Ovary (tissue), 7 donors: ENCODE measurements at regions not wholly inside any gene's neighbourhood (a gene's known extent, or its start where the extent isn't known, plus 50 kb on each side); places are given as distances from the start of the nearest gene placed in this dataset.

ENCODE experiments used
- DNase-seq, 5 donors: peaks; one replicate each; pipeline ENCODE4 v3.0.0-alpha.2; 2019 to 2020
- H3K27ac ChIP-seq, 2 donors: fragments of 200-600 bp; one replicate each; pipeline versions ENCODE4 v1.5.1 to v1.8.0; 2019 to 2022
- H3K27me3 ChIP-seq: fragments of 200-600 bp; one replicate; pipeline ENCODE4 v1.8.0; 2022
- H3K36me3 ChIP-seq: fragments of 200-600 bp; sonication (generic); one replicate; pipeline ENCODE4 v1.5.1; 2019
- H3K4me1 ChIP-seq: one replicate; pipeline ENCODE4 v1.8.1; 2013; ENCODE audit warnings: mild to moderate bottlenecking, moderate library complexity; ENCODE audit not compliant: insufficient read depth
- H3K4me3 ChIP-seq: fragments of 200-600 bp; sonication (generic); one replicate; pipeline ENCODE4 v1.5.1; 2017
- H3K9me3 ChIP-seq, 2 donors: fragments of 200-600 bp in 1 of 2; sonication (generic) in 1 of 2; one replicate each; pipeline versions ENCODE4 v1.5.1 to v1.8.1; 2013 to 2019; ENCODE audit warnings: mild to moderate bottlenecking in 1 of 2, moderate library complexity in 1 of 2
- EP300 ChIP-seq: sonication (generic); formaldehyde crosslinking; IDR thresholded peaks from one replicate; pipeline ENCODE4 v1.6.1; 2017; ENCODE audit warnings: antibody characterized with exemption
- POLR2A ChIP-seq: fragments of 450-650 bp; IDR thresholded peaks from one replicate; pipeline ENCODE4 v1.6.1; 2017; ENCODE audit warnings: antibody characterized with exemption, mild to moderate bottlenecking, moderate library complexity
- WGBS, 3 donors: extraction: QIAGEN DNeasy Blood & Tissue Kit in 1 of 3; methylation state at CpG; one replicate each; pipeline versions ENCODE4 v1.1.5 to v1.1.7; 2013 to 2017; 5-methylcytosine and 5-hydroxymethylcytosine counted together
- intact Hi-C, 4 donors: fragments of 100-400 bp; cut with DNase I; formaldehyde crosslinking; loops; one replicate each; pipeline versions ENCODE4 v1.11.0 to v1.15.1; 2022 to 2023
- TF ChIP-seq, protein P1 (sequence below), 3 donors: fragments of 450-650 bp in 2 of 3; fragments of 200-600 bp in 1 of 3; IDR thresholded peaks; one replicate each; pipeline versions ENCODE4 v1.5.1 to v1.8.0; 2016 to 2022; ENCODE audit warnings: antibody characterized with exemption in 3 of 3, mild to moderate bottlenecking in 1 of 3
- donor health status: DM: no; HTN: no; CAD: no; lungs with moderate emphysema.
- donor health status: DM: no; HTN: no; CAD: no.
- donor health status: Bipolar disorder and iron deficiency.
- donor health status: DM: no; HTN: no; CAD: no.
- donor health status: DM: yes; HTN: yes; CAD: no.

GRCh38 chr14:52121441-52121840 lies 52.6 kb upstream of the NID2 start:
- H3K9me3 ChIP-seq: no peaks in the 10 kb centered on the region
- intact Hi-C loops: loop anchor here in 2 of 4 donors (10.0 kb wide), 1 partner anchor 47 kb away; no protein-coding TSS in a partner anchor
- H3K36me3 ChIP-seq: no peaks in the 10 kb centered on the region
- 91 to 94% (median 92%) methylated on average over 5 of the region's 5 CpGs for WGBS, 3 donors
- DNase-seq: no peak
- H3K27ac ChIP-seq: no peak overlapping the region
- no peak overlapping the region for H3K4me3 ChIP-seq
- TF ChIP-seq, protein P1, sequence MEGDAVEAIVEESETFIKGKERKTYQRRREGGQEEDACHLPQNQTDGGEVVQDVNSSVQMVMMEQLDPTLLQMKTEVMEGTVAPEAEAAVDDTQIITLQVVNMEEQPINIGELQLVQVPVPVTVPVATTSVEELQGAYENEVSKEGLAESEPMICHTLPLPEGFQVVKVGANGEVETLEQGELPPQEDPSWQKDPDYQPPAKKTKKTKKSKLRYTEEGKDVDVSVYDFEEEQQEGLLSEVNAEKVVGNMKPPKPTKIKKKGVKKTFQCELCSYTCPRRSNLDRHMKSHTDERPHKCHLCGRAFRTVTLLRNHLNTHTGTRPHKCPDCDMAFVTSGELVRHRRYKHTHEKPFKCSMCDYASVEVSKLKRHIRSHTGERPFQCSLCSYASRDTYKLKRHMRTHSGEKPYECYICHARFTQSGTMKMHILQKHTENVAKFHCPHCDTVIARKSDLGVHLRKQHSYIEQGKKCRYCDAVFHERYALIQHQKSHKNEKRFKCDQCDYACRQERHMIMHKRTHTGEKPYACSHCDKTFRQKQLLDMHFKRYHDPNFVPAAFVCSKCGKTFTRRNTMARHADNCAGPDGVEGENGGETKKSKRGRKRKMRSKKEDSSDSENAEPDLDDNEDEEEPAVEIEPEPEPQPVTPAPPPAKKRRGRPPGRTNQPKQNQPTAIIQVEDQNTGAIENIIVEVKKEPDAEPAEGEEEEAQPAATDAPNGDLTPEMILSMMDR (IDR thresholded peaks at IDR 0.05): no peak
- TF ChIP-seq POLR2A (no peak), EP300 (no peak)
- H3K27me3 ChIP-seq: no peaks in the 10 kb centered on the region
- peaks cover 2% of the 10 kb centered on the region for H3K4me1 ChIP-seq

- Histone ChIP-seq H3K4me3 (no peak overlapping the region), H3K27me3 (no peaks in the 10 kb centered on the region), H3K27ac (no peak overlapping the region), H3K4me1 (peaks cover 2% of the 10 kb centered on the region), H3K9me3 (no peaks in the 10 kb centered on the region), H3K36me3 (no peaks in the 10 kb centered on the region)
- WGBS, 3 donors: 32 to 49% (median 48%) methylated on average over 3 of the region's 3 CpGs
- intact Hi-C loops: no loop called here
- no peak for DNase-seq
- TF ChIP-seq, protein P1 (IDR thresholded peaks at IDR 0.05): no peak
- no peak for TF ChIP-seq EP300
- TF ChIP-seq POLR2A: no peak
These were observed 50.2 kb upstream of the NID2 start for GRCh38 chr14:52119030-52119429.
